OCI-LY1 (cell line): ENCODE measurements at regions not wholly inside any gene's neighbourhood (a gene's known extent, or its start where the extent isn't known, plus 50 kb on each side); places are given as distances from the start of the nearest gene placed in this dataset.

ENCODE experiments used
- CTCF ChIP-seq: fragments of 200-600 bp; sonication (generic), shearing (Covaris generic); IDR thresholded peaks from 2 replicates; pipeline ENCODE4 v1.5.1; 2017; ENCODE audit warnings: mild to moderate bottlenecking, antibody characterized with exemption, low read length, moderate library complexity, mixed read lengths
- EZH2 ChIP-seq: fragments of 200-600 bp; sonication (generic), shearing (Covaris generic); IDR thresholded peaks from 2 replicates; pipeline ENCODE4 v1.8.0; 2017; ENCODE audit warnings: borderline replicate concordance, mixed run types, mild to moderate bottlenecking, antibody characterized with exemption, low read length, moderate library complexity, mixed read lengths

- no peak for TF ChIP-seq EZH2
- no peak for TF ChIP-seq CTCF
Observed at GRCh38 chr22:48084041-48084728, 1321.7 kb downstream of the TBC1D22A start.
